GM19023 (cell line): ENCODE measurements at regions not wholly inside any gene's neighbourhood (a gene's known extent, or its start where the extent isn't known, plus 50 kb on each side); places are given as distances from the start of the nearest gene placed in this dataset.
A peak's percentile ranks its signal among the peaks of the same experiment; 100 is the strongest.

Experiments
- ATAC-seq: cut with Tn5 transposase; IDR thresholded peaks from one replicate; pipeline ENCODE4 v1.9.1; 2021; ENCODE audit warnings: mild to moderate bottlenecking, moderate library complexity; ENCODE audit not compliant: unreplicated experiment

DNA sequence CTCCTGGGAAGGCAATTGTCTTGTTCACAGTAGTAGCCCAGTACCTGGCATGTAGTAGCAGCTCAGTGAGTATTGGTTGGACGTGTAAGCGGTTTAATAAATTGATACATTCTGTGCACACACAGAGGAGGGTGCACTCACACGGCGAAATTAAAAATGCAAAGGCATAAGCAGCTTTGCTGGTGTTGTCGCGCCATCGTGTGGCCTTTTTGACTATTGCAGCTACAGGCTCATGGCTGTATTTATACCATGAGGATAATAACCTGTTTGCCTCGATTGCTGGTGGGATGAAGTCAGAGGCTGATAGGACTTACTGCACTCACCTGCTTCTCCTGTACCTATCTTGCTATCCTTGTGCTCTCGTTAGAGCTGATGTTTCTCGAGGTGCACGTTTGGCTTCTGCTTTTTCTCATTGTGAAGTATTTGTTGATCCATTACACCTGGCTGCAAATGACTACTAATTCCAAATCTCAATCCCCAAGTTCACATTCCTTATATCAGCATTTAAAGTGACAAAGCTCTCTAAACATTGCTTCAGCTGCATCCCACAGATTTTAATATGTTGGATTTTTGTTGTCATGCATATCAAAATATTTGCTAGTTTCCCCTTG lies 61.5 kb downstream of the TBXT start:
- ATAC-seq, result peak; percentile 67

DNA sequence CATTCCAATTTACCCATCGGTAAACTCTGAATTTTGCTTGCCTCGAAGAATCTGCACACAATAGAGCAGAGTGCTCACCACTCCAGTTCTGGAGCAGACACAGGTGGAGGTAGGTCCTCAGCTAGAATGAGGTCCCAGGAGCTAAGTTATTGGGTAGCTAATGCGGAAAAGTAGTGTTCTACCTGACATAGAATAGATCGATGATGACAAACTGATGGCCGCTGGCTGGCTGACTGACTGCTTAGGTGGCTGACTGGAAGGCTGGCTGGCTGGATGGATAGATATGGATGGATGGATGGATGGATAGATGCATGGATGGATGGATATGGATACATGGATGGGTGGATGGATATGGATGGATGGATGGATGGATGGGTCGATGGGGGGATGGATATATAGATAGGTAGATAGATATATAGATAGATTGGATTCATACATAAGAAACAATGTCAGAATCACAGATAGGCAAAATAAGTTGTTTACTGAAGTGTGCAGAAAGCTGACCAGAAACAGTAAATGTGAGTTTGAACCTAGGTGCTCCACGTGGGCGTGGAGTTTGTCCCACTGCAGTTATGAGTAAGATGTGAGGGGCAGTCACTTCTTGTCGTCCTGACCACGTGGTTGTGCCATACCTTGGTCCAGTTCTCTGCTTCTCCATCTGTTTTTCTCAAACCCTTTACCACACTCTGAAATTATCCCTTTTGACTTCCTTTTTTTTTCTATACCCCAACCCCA lies 62.1 kb downstream of the TBXT start:
- ATAC-seq, result no peak

DNA sequence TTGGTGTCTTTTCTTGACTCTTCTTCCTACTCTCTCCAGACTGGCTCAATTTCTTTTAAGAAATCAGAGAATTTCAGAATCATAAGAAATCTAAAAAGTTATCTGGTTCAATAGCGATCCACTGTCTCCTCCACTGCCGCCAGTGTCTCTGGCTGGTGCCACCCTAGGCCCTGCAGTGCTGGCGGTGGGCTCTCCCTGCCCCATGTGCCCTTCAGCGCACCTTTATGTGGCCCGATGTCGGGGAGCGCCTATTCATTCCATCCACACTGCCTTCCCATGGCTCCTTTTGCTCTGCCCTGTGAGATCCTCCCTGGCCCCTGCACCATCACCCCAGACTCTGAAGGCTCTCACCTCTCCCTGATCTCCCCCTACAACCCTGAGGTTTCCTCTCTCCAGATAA lies 62.8 kb downstream of the TBXT start:
- no peak for ATAC-seq

DNA sequence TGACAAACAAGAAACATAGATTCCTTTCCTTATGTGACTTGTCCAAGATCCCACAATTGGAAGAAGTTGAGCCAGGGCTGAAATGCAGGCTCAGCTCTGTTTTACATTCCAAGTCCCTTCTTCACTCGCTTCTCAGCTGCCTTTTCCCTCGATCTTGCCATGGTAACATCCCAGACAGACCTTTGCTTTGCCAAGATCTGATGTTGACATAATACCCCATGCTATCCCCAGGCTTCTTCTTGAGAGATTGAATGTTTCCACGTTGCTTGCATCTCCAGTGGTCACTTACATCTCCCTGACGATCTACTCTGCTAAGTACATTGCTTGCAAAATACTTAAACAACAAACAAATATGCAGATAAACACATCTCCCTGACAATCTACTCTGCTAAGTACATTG lies 63.5 kb downstream of the TBXT start:
- ATAC-seq, result no peak

DNA sequence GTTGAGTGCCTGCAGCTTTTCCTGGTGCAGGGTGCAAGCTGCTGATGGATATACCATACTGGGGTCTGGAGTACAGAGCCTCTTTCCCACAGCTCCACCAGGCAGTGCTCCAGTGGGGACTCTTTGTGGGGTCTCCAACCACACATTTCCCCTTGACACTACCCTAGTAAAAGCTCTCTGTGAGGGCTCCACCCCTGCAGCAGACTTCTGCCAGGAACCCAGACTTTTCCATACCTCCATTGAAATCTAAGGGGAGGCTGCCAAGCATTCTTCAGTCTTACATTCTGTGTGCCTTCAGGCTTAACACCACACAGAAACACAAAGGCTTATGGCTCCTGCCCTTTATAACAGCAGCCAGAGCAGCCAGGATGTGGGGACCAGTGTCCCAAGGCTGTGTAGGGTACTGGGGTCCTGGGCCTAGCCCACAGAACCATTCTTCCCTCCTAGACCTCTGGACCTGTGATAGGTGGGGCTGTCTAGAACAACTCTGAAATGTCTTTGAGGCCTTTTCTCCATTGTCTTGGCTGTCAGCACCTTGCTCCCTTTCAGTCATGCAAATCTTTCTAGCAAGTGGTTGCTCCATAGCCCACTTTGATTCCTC lies 65.7 kb downstream of the TBXT start:
- no peak for ATAC-seq

DNA sequence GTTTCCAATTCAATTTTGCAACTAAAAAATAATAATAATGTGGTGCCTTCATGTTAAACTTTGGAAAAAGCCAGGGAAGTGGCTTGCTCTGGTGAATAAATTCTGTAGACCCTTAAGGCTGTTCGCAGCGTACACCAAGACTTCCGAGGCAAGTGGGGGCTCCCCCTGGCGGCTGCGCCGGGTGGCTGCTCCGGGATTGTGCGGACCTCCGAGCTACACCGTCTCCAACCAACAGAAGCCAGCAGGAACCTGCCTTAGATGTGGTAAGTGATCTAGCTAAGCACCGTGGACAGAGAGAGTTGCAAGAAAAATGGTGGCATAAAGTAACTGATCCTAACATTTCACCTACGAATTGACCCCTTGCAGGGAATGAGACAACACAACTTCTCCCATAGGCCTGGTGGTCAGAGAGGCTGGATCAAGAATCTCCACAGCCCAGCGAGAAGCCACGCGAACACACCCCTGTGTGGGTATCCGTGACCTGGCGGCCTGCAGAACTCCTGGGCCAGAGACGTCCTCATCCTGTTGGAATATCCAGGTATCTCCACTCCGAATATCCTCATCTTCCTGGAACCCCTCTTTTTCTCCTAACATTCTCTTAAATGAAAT lies 69.6 kb downstream of the TBXT start:
- peak; percentile 74 for ATAC-seq

DNA sequence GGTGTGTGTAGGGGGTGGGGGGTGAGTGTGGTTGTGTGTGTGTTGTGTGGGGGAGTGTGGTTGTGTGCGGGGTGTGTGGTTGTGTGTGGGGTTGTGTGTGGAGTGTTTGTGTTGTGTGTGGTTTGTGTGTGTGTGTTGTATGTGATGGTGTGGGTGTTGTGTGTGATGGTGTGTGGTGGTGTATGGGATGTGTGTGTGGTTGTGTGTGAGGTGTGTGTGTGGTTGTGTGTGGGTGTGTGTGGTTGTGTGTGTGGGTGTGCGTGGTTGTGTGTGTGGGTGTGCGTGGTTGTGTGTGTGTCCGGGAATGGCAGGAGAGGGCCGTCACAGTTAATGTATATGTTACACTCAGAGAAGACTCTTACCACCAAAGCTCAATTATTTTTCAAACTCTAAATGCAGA lies 79.8 kb downstream of the TBXT start:
- ATAC-seq, result no peak

DNA sequence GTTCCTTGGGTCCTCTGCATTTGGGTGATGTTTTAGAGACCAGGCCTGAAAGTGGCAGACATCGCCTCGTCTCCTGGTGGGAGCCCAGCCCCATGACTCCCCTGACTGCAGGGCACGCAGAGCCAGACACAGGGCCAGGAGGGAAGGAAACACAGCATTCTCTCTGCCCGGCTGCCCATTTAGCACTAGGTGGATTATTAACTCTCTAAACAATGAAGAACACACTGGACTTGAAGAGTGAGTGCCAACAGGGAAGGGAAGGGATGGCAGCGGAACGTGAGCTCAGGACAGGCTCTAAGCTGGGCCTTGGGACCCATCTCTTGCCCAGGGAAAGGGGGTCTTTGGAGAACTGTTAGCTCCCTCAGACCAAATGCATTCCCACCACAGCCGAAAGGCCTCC lies 80.4 kb downstream of the TBXT start:
- no peak for ATAC-seq

DNA sequence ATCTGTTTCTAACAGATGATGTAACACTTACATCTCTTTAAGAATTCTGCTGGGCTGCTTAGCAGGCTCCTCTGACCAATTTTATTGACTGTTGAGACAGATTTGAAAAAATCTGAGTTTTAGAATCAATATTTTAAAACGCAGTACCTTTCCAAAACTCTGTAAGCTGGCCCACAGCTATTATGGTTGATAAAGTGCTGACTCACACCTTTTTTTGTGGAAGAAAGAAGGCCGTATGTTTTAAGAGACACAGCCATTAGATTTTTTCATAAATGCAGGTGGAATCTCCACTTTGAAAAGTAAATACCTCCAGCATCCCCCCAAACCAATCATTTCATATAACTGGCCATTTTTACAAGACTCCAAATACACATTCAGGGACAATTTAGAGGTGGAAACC lies 82.2 kb downstream of the TBXT start:
- no peak for ATAC-seq

GRCh38 chr6:166084951-166085350 lies 82.7 kb downstream of the TBXT start:
- no peak for ATAC-seq

- no peak for ATAC-seq
Measured at GRCh38 chr6:166079841-166080240, 87.8 kb downstream of the TBXT start.

DNA sequence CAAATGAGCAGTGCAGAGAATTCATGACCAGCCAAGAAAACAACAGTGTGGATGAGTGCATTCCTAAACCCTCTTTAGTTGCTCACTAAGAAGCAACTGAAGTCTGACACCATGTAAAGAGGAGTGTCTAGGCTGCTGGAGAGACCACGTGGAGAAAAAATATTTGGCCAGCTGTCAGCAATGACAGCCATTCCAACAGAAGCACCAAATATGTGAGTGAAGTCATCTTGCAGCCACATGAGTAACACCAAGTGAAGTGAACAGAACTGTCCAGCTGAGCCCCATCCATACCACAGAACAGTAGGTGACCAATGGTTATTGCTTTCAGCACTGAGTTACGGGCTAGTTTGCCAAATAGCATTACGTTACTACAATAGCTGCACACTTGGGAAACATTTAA lies 89.4 kb downstream of the TBXT start:
- no peak for ATAC-seq

GRCh38 chr6:166076625-166077024 lies 91.0 kb downstream of the TBXT start:
- ATAC-seq, result no peak

DNA sequence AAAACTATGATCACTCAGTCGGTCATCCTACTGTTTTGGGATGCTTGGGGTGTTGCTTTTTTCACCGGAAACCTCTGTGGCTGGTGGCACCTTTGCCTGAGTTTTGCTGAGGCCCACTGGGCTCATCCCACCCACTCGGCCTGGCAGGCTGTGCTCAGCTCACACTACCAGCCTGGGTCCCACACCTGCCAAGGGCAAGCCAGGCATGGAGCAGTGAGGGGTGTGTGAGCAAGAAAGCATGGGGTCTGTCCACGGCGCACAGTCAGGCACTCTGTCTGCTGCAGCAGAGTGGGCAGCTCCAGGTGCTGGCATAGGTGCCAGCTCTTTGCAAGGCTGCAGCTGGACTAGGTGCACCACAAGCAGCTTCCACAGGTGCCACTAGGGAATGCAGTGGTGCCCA lies 91.7 kb downstream of the TBXT start:
- ATAC-seq, result no peak

DNA sequence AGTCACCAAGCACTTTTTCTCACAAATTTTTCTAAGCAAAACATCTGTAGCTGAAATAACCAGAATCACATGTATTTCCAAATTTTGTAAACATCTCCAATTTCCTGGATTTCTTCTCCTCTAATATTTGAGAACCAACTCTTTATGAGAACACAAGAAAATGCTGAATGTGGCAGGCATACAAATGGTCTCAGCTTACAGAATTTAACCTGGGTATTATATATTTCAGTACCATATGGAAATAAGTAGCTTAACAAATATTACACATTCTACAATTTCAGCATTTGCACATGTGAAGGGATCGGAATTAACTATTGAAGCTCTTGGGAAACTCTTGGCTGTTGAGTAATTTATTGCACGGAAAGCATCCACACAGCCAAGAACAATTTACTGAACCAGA lies 92.5 kb downstream of the TBXT start:
- no peak for ATAC-seq

- no peak for ATAC-seq
Measured at GRCh38 chr6:166073082-166073481, 94.6 kb downstream of the TBXT start.

GRCh38 chr6:166068768-166069167 lies 98.9 kb downstream of the TBXT start:
- ATAC-seq, result no peak

DNA sequence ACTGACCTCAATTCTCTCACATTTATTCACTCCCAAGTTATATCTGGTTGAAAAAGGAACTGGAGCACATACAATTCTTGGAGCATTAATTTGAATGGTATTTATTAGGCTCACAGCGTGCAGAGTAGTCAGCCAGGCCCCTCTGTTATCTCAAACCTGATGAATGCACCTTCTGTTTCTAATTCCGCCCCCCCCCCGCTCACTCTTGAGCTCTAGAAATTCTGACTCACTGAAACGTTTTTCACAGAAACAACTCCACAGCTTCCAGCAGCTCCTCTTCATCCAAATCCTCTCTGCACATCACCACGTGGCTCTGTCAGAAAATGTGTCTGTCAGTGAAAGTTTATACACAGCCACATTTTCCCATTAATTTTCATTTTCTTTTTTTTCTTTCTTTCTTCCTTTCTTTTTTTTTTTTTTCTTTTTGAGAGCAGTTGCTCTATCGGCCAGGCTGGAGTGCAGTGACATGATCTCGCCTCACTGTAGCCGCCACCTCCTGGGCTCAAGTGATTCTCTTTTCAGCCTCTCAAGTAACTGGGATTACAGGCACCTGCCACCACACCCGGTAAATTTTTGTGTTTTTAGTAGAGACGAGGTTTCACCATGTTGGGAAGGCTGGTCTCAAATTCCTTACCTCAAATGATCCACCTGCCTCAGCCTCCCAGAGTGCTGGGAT lies 109.4 kb downstream of the TBXT start:
- no peak for ATAC-seq

DNA sequence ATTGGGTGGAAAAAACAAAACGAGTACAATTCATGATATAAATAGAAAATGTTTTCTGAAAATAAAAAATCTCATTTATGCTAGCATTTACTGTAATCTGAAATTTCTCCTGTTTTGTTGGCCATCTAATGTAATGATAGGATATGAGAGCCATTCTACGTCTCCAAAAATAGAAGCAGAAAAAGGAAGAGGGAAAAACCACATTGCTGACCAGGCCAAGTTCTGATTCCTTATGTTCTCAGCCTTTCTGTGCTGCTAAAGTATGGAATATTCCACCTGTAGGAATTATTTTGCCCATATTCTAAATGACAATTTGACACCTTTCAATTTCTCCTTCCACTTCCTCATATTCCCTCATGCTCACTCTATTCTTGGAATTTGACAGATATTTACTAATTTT lies 110.2 kb downstream of the TBXT start:
- ATAC-seq, result no peak

GRCh38 chr6:166056637-166057036 lies 111.0 kb downstream of the TBXT start:
- no peak for ATAC-seq

DNA sequence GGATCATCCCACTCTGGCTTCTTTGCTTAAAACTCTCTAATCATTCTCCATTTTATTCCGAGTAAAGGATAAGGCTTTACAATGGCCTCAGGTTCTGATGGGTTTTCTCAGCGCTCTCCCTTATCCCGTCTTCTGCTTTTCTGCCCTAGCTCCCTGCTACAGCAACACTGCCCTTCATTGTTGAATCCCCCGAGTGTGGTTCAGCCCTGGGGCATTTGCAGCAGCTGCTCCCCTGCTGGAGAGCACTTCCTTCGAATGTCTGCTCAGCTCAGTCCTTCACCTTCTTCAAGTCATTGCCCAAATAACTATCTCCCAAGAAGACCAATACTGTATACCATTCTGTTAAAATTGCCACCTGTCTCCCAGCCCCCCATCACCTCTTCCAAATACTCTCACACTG lies 111.8 kb downstream of the TBXT start:
- no peak for ATAC-seq

DNA sequence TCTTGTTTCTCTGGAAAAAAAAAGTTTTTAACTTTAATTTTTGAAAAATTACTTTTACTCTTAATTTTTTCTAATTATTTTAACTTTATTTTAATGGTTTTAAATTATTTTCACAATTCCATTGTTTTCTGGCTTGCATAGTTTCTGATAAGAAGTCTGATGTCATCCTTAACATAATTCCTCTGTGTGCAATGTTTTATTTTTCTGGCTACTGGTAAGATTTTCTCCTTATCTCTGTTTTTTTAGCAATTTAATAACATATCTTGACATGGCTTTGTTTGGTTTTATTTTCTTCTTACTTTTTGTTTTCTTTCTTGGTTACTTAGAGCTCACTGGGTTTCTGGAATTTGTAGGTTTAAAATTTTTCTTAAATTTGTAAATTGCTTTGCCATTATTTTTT lies 114.8 kb downstream of the TBXT start:
- ATAC-seq, result no peak
